Inferior parietal cortex (tissue), 1 donor: ENCODE measurements at regions not wholly inside any gene's neighbourhood (a gene's known extent, or its start where the extent isn't known, plus 50 kb on each side); places are given as distances from the start of the nearest gene placed in this dataset.
"Not testable (repeated sequence)": the region's sequence is repeated elsewhere in the genome, so short reads cannot be mapped to it uniquely, and the experiment has no call there.

Experiments used
- DNase-seq: peaks from one replicate; pipeline ENCODE4 v3.0.0-alpha.2; 2016; ENCODE audit errors: extremely low spot score

- no peak for DNase-seq
Measured at GRCh38 chr5:15384176-15384575, 115.8 kb upstream of the FBXL7 start.

GRCh38 chr5:15383469-15383868, 116.5 kb upstream of the FBXL7 start:
- no peak for DNase-seq

GRCh38 chr5:15383021-15383420, 117.0 kb upstream of the FBXL7 start:
- DNase-seq, result no peak

- DNase-seq, result no peak
Measured at GRCh38 chr5:15377573-15378340, 122.2 kb upstream of the FBXL7 start.

GRCh38 chr5:15376803-15377202, 123.2 kb upstream of the FBXL7 start:
- DNase-seq, result no peak

- no peak for DNase-seq
Measured at GRCh38 chr5:15376088-15376487, 123.9 kb upstream of the FBXL7 start.

- DNase-seq, result no peak
Measured at GRCh38 chr5:15375559-15375958, 124.4 kb upstream of the FBXL7 start.

GRCh38 chr5:15374886-15375285, 125.1 kb upstream of the FBXL7 start:
- no peak for DNase-seq

GRCh38 chr5:15373151-15373550, 126.8 kb upstream of the FBXL7 start:
- DNase-seq, result no peak

GRCh38 chr5:15371184-15371583, 128.8 kb upstream of the FBXL7 start:
- DNase-seq, result no peak

- DNase-seq, result no peak
Measured at GRCh38 chr5:15368835-15369234, 131.1 kb upstream of the FBXL7 start.

- DNase-seq, result no peak
Measured at GRCh38 chr5:15367489-15367888, 132.5 kb upstream of the FBXL7 start.

GRCh38 chr5:15366676-15367391, 133.1 kb upstream of the FBXL7 start:
- no peak for DNase-seq

GRCh38 chr5:15365070-15365469, 134.9 kb upstream of the FBXL7 start:
- no peak for DNase-seq

GRCh38 chr5:15363601-15364000, 136.4 kb upstream of the FBXL7 start:
- DNase-seq, result peak; percentile 22

- not testable (repeated sequence) for DNase-seq
Measured at GRCh38 chr5:15357092-15357453, 142.9 kb upstream of the FBXL7 start.

- DNase-seq, result not testable (repeated sequence)
Measured at GRCh38 chr5:15356308-15357091, 143.5 kb upstream of the FBXL7 start.

- no peak for DNase-seq
Measured at GRCh38 chr5:15354021-15354420, 146.0 kb upstream of the FBXL7 start.

- no peak for DNase-seq
Measured at GRCh38 chr5:15353086-15353645, 146.8 kb upstream of the FBXL7 start.

GRCh38 chr5:15350614-15351013, 149.4 kb upstream of the FBXL7 start:
- DNase-seq, result no peak

GRCh38 chr5:15346738-15347137, 153.2 kb upstream of the FBXL7 start:
- no peak for DNase-seq

GRCh38 chr5:15344954-15345353, 155.0 kb upstream of the FBXL7 start:
- no peak for DNase-seq
